Activated CD4-positive, alpha-beta memory T cell treated with anti-CD3 and anti-CD28 coated beads, Interleukin-2, amount 10 ng/mL, durations not matched to agents 7 days and 5 days (primary cell): ENCODE measurements at regions not wholly inside any gene's neighbourhood (a gene's known extent, or its start where the extent isn't known, plus 50 kb on each side); places are given as distances from the start of the nearest gene placed in this dataset.
"Not testable (repeated sequence)": the region's sequence is repeated elsewhere in the genome, so short reads cannot be mapped to it uniquely, and the experiment has no call there.

Source experiments
- CTCF ChIA-PET: fragments of 350-600 bp; sonication (Branson Sonifier 250); formaldehyde crosslinking; loops from one replicate; lab custom pipeline; 2021; ENCODE audit warnings: antibody characterized with exemption, inconsistent platforms; lab: Charles Lee
- POLR2A ChIA-PET: fragments of 350-600 bp; sonication (Branson Sonifier 250); formaldehyde crosslinking; loops from one replicate; lab custom pipeline; 2021; ENCODE audit warnings: antibody characterized with exemption; lab: Charles Lee
- DNase-seq: peaks from one replicate; pipeline ENCODE4 v3.0.0-alpha.2; 2020
- H3K27ac Mint-ChIP-seq: one replicate; pipeline ENCODE4 v1.8.0; 2021; ENCODE audit warnings: mild to moderate bottlenecking, mixed read lengths
- H3K27me3 Mint-ChIP-seq: one replicate; pipeline ENCODE4 v1.8.0; 2021; ENCODE audit warnings: mixed read lengths
- H3K36me3 Mint-ChIP-seq: one replicate; pipeline ENCODE4 v1.8.0; 2021; ENCODE audit warnings: low read depth, mixed read lengths
- H3K4me1 Mint-ChIP-seq: one replicate; pipeline ENCODE4 v1.8.0; 2021; ENCODE audit warnings: mixed read lengths
- H3K4me3 Mint-ChIP-seq: one replicate; pipeline ENCODE4 v1.8.0; 2021; ENCODE audit warnings: mild to moderate bottlenecking, mixed read lengths
- H3K9me3 Mint-ChIP-seq: one replicate; pipeline ENCODE4 v1.8.0; 2021; ENCODE audit warnings: mixed read lengths

DNA sequence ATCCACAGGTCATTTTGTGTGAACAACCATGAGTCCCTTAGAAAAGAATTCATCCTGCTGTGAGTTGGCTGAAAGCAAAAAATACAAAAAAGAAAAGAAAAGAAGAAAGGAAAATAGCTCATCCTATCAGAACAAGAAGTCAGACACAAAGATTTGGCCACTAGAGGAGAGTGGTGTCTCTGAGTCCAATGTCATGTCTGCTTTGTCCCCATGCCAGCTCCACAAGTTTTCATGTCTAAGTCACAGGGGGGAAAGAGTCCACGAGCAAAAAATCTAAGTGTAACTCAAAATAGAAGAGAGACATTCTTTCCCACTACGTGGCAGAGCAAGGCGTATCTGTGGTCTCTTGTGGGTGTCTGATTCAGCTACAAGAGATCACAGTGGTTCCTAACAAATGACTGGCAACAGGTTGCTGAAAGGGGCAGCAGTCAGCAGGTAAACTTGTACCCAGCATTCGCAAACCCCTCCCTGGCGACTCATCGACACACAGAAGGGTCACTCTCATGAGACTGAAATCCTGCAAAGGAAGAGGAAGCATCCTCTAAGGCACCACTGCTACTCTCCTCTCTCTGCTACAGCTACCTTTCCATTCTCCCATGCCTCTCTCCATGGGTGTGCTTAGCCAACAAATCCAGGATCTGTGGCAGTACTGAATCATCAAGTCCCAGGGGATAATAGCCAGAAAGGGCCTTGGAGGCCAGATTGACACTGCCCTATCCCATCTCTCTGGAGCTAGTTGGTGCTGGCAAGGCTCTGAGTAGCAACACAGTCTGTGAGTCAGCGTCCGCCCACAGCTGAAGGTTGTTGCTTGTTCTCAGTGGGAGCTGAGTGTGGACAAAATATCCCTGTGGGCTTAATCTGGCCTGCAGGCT lies 123.0 kb upstream of the SLC39A10 start:
- ChIA-PET POLR2A (interaction anchor here (0.8 to 20.0 kb wide), 21 partner anchors 11 to 1966 kb away, joined by 3 to 824 read pairs (median 6); partner anchors contain the start of genes DNAH7, HSPD1, HSPE1 and SLC39A10), CTCF (interaction anchor here (0.9 to 8.1 kb wide), 14 partner anchors 10 to 134 kb away, joined by 3 to 81 read pairs (median 4); partner anchors contain the start of gene SLC39A10)
- DNase-seq: peak; percentile 77
- Mint-ChIP-seq H3K27me3 (no peaks in the 10 kb centered on the region), H3K36me3 (peaks cover 44% of the 10 kb centered on the region), H3K27ac (peak overlapping the region; percentile 95), H3K4me3 (peak overlapping the region; percentile 80), H3K4me1 (peaks cover 80% of the 10 kb centered on the region), H3K9me3 (peaks cover 10% of the 10 kb centered on the region)

DNA sequence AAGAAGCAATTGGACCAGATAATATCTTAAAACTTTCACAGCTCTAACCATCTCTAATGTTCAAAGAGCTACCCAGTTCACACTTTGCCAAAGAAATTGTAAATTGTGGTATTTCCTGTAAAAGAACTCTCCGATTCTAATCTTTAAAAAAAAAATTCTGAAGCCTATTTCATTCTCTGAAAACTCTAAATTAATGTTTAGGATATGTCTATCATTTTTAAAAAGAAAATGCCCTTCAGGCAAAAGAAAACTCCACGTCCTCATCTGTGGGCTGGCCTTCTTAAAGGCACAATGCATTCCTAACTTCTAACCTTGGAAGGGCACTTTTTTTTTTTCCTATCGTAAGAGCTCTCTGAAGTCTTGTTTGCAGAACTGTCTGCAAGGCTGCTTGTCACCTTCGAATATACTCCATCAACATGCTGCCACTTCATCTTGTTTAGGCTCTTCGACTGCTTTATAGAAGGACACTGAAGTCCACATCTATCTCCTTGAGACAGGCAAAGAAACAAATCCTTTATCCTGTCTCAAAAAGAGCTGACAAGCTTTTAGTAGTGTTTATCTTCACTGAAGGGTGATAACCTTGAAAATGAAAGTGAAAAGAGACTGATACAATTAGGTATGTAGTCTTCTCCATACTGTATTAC lies 124.3 kb upstream of the SLC39A10 start:
- ChIA-PET POLR2A (interaction anchor here (0.9 to 20.0 kb wide), 18 partner anchors 11 to 728 kb away, joined by 3 to 824 read pairs (median 7); partner anchors contain the start of gene SLC39A10), CTCF (interaction anchor here (0.7 to 8.1 kb wide), 10 partner anchors 8 to 135 kb away, joined by 3 to 81 read pairs (median 6); partner anchors contain the start of gene SLC39A10)
- peaks cover 34% of the 10 kb centered on the region for H3K36me3 Mint-ChIP-seq
- peaks cover 8% of the 10 kb centered on the region for H3K9me3 Mint-ChIP-seq
- peaks cover 67% of the 10 kb centered on the region for H3K4me1 Mint-ChIP-seq
- H3K4me3 Mint-ChIP-seq: peak overlapping the region; percentile 80
- no peak for DNase-seq
- H3K27ac Mint-ChIP-seq: peak overlapping the region; percentile 95
- H3K27me3 Mint-ChIP-seq: no peaks in the 10 kb centered on the region

DNA sequence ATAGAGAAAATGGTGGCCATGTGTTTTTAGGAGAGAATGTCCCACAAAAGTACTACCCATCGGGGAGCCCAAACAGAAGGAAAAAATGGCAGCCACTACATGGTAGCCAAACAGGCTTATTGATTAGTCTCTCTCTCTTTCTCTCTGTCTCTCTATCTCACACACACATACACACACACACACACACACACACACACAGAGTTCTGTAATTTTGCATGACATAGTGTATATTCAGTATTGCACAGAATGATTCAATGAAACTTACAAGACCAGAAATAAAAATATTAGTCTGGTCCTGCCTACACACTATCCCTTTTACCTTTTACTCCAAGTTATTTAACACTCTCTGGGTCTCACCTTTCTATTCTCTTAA lies 124.8 kb upstream of the SLC39A10 start:
- peak overlapping the region; percentile 80 for H3K4me3 Mint-ChIP-seq
- H3K9me3 Mint-ChIP-seq: peaks cover 10% of the 10 kb centered on the region
- H3K36me3 Mint-ChIP-seq: peaks cover 34% of the 10 kb centered on the region
- H3K4me1 Mint-ChIP-seq: peaks cover 62% of the 10 kb centered on the region
- ChIA-PET CTCF (interaction anchor here (0.7 to 8.1 kb wide), 8 partner anchors 9 to 136 kb away, joined by 3 to 81 read pairs (median 8); partner anchors contain the start of gene SLC39A10), POLR2A (interaction anchor here (0.9 to 20.0 kb wide), 15 partner anchors 10 to 729 kb away, joined by 3 to 824 read pairs (median 9); partner anchors contain the start of gene SLC39A10)
- peak overlapping the region; percentile 95 for H3K27ac Mint-ChIP-seq
- no peaks in the 10 kb centered on the region for H3K27me3 Mint-ChIP-seq
- no peak for DNase-seq

DNA sequence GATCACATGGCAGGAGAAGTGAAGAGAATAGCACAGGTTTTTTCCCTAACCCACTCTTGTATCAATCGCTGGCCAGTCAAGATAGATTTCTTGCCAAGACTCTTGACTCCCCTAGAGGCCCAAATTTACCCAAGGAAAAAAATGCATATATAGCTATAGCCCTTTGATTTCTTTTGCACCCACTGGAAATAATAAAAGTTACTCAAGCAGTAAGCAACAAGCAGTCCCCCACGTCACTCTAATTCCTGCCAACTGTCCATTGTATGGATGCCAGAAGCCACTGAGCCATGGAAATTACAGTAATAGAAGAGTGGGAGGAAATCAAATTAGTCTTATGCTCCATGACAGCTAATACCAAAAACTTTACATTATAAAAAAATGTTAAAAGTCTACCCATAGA lies 125.3 kb upstream of the SLC39A10 start:
- CTCF ChIA-PET: interaction anchor here (6.9 to 8.1 kb wide), 2 partner anchors 29 to 128 kb away, joined by 61 to 81 read pairs; no protein-coding TSS in a partner anchor
- H3K27me3 Mint-ChIP-seq: no peaks in the 10 kb centered on the region
- H3K4me1 Mint-ChIP-seq: peaks cover 57% of the 10 kb centered on the region
- POLR2A ChIA-PET: interaction anchor here (1.5 to 20.0 kb wide), 4 partner anchors 25 to 127 kb away, joined by 10 to 824 read pairs (median 248); partner anchors contain the start of gene SLC39A10
- H3K9me3 Mint-ChIP-seq: peaks cover 10% of the 10 kb centered on the region
- no peak for DNase-seq
- H3K27ac Mint-ChIP-seq: peak overlapping the region; percentile 95
- H3K4me3 Mint-ChIP-seq: peak overlapping the region; percentile 80
- peaks cover 34% of the 10 kb centered on the region for H3K36me3 Mint-ChIP-seq

DNA sequence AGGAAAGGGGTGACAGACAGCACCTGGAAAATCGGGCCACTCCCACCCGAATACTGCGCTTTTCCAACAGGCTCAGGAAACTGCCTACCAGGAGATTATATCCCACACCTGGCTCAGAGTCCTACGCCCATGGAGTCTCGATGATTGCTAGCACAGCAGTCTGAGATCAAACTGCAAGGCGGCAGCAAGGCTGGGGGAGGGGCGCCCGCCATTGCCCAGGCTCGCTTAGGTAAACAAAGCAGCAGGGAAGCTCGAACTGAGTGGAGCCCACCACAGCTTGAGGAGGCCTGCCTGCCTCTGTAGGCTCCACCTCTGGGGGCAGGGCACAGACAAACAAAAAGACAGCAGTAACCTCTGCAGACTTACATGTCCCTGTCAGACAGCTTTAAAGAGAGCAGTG lies 133.8 kb upstream of the SLC39A10 start:
- H3K4me3 Mint-ChIP-seq, H3K9me3 Mint-ChIP-seq, POLR2A ChIA-PET, H3K4me1 Mint-ChIP-seq, H3K27me3 Mint-ChIP-seq, CTCF ChIA-PET, H3K27ac Mint-ChIP-seq, DNase-seq: not testable (repeated sequence)
- peaks cover 40% of the 10 kb centered on the region for H3K36me3 Mint-ChIP-seq

DNA sequence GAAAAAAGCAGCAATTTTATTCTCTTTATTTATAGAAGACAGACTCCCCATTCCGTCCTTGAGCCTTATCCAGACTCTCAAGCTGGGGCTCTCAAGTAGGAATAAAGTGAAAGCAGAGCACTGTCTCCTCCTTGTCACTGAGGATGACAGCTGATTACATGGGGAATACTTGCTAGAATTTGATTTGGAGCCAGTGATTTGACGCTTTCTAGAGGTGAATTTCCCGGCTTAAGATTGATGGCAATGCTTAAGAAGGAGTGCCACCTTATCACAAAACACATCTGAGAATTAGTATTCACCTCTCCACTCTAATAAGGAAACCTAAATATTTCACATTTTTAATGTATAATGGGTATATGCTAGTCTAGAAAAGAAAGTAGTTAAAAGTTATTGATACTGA lies 135.4 kb upstream of the SLC39A10 start:
- H3K4me3 Mint-ChIP-seq: no peak overlapping the region
- no peaks in the 10 kb centered on the region for H3K27me3 Mint-ChIP-seq
- H3K9me3 Mint-ChIP-seq: peaks cover 8% of the 10 kb centered on the region
- ChIA-PET CTCF (no interaction called here), POLR2A (interaction anchor here (0.9 kb wide), 1 partner anchor 11 kb away, joined by 3 read pairs; no protein-coding TSS in a partner anchor)
- no peak overlapping the region for H3K27ac Mint-ChIP-seq
- no peak for DNase-seq
- H3K4me1 Mint-ChIP-seq: peaks cover 3% of the 10 kb centered on the region
- H3K36me3 Mint-ChIP-seq: peaks cover 50% of the 10 kb centered on the region

DNA sequence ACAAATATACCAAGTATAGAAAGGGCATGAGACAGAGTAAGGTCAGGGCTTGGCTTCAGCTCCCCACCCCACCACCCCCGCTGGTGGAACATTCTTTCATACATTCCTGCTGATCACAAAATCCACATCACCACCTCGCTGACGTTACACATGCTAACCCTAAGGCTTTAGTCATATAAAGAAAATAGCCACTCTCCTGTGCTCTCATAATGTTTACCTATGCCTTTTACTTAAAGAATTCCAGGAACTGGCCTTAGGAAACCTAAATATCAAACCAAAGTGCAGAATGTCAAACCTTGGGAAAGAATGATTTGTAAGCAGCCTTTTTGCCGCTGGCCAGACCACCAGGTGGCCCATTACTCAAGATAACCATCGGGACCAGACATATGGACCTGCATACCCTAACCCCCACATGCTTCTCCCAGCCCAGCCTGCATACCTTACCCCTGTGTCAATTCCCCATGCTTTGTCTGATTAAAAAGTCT lies 136.3 kb upstream of the SLC39A10 start:
- DNase-seq: no peak
- ChIA-PET CTCF (no interaction called here), POLR2A (interaction anchor here (1.1 kb wide), 1 partner anchor 43 kb away, joined by 3 read pairs; no protein-coding TSS in a partner anchor)
- no peak overlapping the region for H3K4me3 Mint-ChIP-seq
- no peak overlapping the region for H3K27ac Mint-ChIP-seq
- no peaks in the 10 kb centered on the region for H3K27me3 Mint-ChIP-seq
- peaks cover 50% of the 10 kb centered on the region for H3K36me3 Mint-ChIP-seq
- peaks cover 3% of the 10 kb centered on the region for H3K4me1 Mint-ChIP-seq
- peaks cover 9% of the 10 kb centered on the region for H3K9me3 Mint-ChIP-seq

DNA sequence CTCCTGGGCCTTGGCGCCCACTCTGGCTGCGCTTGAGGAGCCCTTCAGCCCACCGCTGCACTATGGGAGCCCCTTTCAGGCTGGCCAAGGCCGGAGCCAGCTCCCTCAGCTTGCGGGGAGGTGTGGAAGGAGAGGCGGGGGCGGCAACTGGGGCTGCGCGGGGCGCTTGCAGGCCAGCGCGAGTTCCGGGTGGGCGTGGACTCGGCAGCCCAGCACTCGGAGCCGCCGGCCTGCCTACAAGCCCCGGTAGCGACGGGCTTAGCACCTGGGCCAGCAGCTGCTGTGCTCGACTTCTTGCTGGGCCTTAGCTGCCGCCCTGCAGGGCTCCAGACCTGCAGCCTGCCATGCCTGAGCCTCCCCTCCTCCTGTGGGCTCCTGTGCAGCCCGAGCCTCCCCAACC lies 141.5 kb upstream of the SLC39A10 start:
- ChIA-PET POLR2A (no interaction called here), CTCF (interaction anchor here (0.8 to 1.0 kb wide), 2 partner anchors 144 to 145 kb away, joined by 3 read pairs; no protein-coding TSS in a partner anchor)
- no peaks in the 10 kb centered on the region for H3K4me1 Mint-ChIP-seq
- H3K36me3 Mint-ChIP-seq: peaks cover 27% of the 10 kb centered on the region
- no peak for DNase-seq
- H3K27ac Mint-ChIP-seq: no peak overlapping the region
- no peaks in the 10 kb centered on the region for H3K27me3 Mint-ChIP-seq
- H3K4me3 Mint-ChIP-seq: no peak overlapping the region
- H3K9me3 Mint-ChIP-seq: peaks cover 5% of the 10 kb centered on the region

DNA sequence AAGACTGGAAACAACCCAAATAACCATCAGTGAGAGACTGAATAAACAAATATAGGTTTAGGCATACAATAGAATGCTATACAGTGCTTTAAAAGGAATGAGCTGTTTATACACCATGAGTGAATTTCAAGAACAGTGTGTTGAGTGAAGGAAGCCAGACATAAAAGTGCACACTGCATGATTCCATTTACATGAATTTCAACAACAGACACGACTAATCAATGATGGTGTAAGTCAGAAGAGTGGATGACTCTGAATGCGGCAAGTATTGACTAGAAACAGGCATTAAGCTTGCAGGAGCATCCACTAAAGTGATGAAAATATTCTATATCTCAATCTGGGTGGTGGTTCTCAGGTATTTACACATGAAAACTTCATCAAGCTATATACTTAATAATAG lies 142.7 kb upstream of the SLC39A10 start:
- DNase-seq: no peak
- Mint-ChIP-seq H3K4me1 (peaks cover 1% of the 10 kb centered on the region), H3K27me3 (no peaks in the 10 kb centered on the region), H3K4me3 (no peak overlapping the region), H3K36me3 (peaks cover 29% of the 10 kb centered on the region), H3K9me3 (peaks cover 7% of the 10 kb centered on the region), H3K27ac (no peak overlapping the region)
- ChIA-PET CTCF (no interaction called here), POLR2A (no interaction called here)

DNA sequence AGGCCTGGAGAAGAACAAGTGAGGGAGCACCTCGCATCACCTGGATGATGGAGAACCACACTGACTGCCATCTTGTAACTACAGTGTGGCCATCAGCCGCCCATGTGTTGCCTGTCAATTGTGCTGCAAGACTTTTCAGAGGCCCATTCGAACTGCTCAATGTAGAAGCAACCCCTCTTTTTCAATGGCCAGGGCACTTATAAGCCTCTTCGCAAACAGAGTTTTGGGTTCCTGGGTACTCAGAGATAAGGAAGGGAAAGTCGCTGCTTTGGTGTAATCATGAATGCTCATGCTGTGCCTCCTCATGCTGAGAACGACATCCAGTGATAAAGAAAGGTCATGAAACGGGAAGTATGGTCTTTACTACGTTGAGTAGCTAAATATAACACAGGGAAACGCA lies 143.9 kb upstream of the SLC39A10 start:
- no peak for DNase-seq
- Mint-ChIP-seq H3K36me3 (peaks cover 23% of the 10 kb centered on the region), H3K4me1 (peaks cover 3% of the 10 kb centered on the region), H3K4me3 (no peak overlapping the region), H3K27me3 (no peaks in the 10 kb centered on the region), H3K9me3 (peaks cover 9% of the 10 kb centered on the region), H3K27ac (no peak overlapping the region)
- POLR2A ChIA-PET: no interaction called here
- CTCF ChIA-PET: interaction anchor here (0.9 kb wide), 1 partner anchor 15 kb away, joined by 3 read pairs; no protein-coding TSS in a partner anchor

DNA sequence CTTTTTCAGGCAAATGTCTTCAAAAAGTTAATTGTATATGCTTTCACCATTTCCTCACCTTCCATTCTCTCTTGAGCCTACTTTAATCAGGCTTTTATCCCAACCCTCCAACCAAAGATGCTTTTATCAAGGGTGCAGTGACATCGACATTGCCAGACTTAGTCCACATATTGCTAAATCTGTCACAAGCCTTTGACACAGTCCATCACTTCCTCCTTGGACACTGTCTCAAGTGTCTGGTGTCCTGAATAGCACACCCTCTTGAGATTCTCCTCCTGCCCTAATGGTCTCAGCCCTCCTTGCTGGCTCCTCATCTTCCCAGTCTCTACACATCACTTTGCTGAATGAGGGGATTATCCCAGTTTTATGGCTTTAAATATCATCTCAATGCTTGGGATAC lies 147.5 kb upstream of the SLC39A10 start:
- no peak for DNase-seq
- CTCF ChIA-PET: no interaction called here
- H3K27ac Mint-ChIP-seq: no peak overlapping the region
- no peak overlapping the region for H3K4me3 Mint-ChIP-seq
- H3K27me3 Mint-ChIP-seq: no peaks in the 10 kb centered on the region
- H3K36me3 Mint-ChIP-seq: peaks cover 18% of the 10 kb centered on the region
- peaks cover 8% of the 10 kb centered on the region for H3K4me1 Mint-ChIP-seq
- POLR2A ChIA-PET: no interaction called here
- H3K9me3 Mint-ChIP-seq: peaks cover 13% of the 10 kb centered on the region

DNA sequence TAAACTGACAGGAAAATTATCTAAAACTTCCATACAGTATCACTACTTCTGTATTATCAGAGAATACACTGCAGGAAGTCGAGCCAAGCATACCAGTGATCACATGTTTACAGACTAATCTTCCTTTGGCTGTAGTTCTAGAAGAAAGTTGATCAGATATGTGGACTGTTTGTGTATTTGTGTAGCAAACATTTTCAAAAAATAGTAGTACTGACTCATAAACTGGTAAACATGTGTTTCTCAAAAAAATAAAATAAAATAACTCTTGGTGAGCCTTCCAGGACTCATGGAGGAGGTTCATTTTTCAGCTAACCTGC lies 148.9 kb upstream of the SLC39A10 start:
- no peaks in the 10 kb centered on the region for H3K27me3 Mint-ChIP-seq
- peaks cover 10% of the 10 kb centered on the region for H3K4me1 Mint-ChIP-seq
- peaks cover 14% of the 10 kb centered on the region for H3K9me3 Mint-ChIP-seq
- ChIA-PET CTCF (interaction anchor here (1.3 to 2.1 kb wide), 2 partner anchors 9 to 28 kb away, joined by 3 to 7 read pairs; no protein-coding TSS in a partner anchor), POLR2A (interaction anchor here (1.0 to 1.1 kb wide), 2 partner anchors 21 to 56 kb away, joined by 3 to 4 read pairs; no protein-coding TSS in a partner anchor)
- no peak overlapping the region for H3K4me3 Mint-ChIP-seq
- H3K27ac Mint-ChIP-seq: no peak overlapping the region
- peaks cover 16% of the 10 kb centered on the region for H3K36me3 Mint-ChIP-seq
- DNase-seq: no peak
